ENCODE measurements at regions not wholly inside any gene's neighbourhood (a gene's known extent, or its start where the extent isn't known, plus 50 kb on each side); places are given as distances from the start of the nearest gene placed in this dataset.

DNA sequence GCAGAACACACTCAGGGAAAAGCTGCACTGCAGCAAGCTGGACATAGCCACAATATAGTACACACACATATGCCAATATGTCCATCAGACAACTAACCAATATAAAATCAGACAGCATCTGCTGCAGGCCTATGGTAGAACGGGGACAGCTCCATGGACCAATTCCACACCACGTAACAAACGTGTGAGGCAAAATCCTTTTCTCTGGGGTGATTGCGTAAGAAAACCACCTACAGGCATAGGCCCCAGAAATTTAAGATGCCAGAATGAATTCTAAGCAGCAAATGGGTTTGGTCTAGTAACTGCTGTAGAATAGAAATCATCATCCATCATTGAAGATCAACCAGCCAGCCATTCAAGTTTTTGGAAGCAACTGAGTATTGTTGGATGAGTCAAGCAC, 368.9 kb upstream of the TMPO start:
- no peak for DNase-seq (ENCODE audit: low spot score)

- no peak for DNase-seq (ENCODE audit: low spot score)
Measured at GRCh38 chr12:98149270-98149669, 366.1 kb upstream of the TMPO start.

DNA sequence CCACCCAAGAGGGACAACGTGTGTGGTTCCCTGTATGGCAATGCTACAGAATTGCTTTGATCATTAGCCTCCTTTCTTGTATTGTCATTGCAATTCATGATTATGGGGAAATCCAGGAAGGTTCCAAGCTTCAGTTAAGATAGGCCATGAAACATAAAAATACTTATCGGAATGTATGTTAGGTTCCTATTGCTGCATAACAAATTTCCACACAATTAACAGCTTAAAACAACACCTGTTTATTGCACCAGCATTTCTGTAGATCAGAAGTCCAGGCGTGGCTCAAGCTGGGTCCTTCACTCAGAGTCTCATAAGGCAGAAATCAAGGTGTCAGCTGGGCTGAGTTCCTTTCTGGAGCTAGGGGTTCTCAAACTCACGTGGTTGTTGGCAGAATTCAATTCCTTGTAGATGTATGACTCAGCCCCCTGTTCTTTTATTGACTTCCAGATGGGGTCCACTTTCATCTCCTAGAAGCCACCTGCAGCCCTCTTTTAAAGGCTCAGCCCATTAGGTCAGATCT, 365.6 kb upstream of the TMPO start:
- no peak for DNase-seq (ENCODE audit: low spot score)

DNA sequence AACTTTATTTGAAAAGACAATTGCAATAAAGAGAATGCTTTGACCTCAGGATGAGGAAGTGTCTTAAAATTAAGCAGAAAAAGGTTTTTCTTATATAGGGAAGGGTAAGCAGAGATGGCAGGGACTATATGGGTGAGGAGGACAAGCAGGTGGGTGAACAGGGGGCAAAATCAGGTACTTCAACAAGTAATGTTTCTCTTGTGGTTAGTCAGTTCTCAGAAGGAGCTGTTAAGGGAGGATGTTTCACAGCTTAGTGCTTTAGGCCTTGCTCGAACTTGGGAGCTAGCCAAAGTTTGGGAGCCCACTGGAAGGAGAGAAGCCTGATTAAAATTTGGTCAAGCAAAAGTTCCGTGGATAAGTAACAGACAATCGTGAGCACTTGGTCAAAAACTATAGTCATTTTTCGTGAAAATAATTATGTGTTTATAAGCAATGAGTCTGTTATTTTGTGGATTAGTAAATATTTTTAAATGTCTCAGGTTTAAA, 364.2 kb upstream of the TMPO start:
- DNase-seq (ENCODE audit: low spot score): no peak

GRCh38 chr12:98151984-98152383, 363.4 kb upstream of the TMPO start:
- no peak for DNase-seq (ENCODE audit: low spot score)

DNA sequence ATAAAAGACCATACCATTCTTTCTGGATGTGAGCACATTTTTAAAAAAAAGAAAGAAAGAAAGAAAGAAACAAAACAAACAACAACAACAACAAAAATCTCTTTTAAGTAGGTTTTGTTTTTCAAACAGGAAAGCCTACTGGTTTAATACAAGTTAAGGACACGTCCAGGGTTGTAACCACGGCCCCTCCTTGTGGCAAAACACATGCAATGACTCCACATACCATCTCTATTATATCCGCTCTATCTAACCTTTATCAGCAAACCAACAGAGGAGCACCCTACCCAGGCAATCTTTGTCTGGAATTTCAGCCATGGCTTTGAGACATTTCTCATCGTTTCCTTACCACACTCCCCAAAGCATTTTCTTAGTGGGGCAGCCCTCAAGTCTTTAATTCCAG, 360.5 kb upstream of the TMPO start:
- no peak for DNase-seq (ENCODE audit: low spot score)

DNA sequence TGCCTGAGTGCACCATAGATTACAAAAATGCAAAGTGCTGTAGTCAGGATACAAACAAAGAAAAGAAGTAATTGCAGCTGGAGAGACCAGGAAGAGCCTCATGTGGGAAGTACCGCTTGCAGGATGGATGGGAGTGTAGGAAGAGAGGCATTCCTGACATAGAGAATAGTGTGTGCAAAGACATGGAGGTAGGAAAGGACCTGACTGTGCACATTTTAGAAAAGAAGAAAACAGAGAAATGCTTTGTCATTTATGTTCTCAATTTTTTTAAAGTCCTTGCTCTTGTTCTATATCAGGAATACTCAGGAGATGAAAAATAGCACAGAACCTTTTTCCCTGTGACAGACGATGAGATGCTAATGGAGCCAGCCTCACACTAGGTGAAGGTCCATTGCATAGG, 358.7 kb upstream of the TMPO start:
- no peak for DNase-seq (ENCODE audit: low spot score)

GRCh38 chr12:98162906-98163678, 352.3 kb upstream of the TMPO start:
- DNase-seq (ENCODE audit: low spot score): no peak

DNA sequence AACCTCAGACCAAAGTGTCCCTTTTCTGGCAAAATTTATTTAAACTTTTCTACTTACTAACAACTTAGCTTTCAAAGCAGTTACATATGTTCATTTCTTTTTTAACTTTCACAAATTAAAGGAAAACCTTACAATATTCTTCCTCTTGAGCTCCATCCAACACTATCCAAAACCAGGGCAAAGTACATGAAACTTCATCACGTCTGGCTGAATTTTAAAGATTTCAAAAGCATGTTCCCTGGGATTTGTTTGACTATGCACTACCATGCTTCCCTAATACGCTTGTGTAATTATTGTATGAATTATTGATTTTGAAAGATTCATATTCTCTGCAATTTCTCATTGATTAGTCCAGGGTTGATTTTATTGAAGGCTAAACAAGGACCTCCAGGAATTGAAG, 343.1 kb upstream of the TMPO start:
- no peak for DNase-seq (ENCODE audit: low spot score)

GRCh38 chr12:98172801-98173200, 342.6 kb upstream of the TMPO start:
- no peak for DNase-seq (ENCODE audit: low spot score)

GRCh38 chr12:98173773-98174427, 341.5 kb upstream of the TMPO start:
- DNase-seq (ENCODE audit: low spot score): no peak

DNA sequence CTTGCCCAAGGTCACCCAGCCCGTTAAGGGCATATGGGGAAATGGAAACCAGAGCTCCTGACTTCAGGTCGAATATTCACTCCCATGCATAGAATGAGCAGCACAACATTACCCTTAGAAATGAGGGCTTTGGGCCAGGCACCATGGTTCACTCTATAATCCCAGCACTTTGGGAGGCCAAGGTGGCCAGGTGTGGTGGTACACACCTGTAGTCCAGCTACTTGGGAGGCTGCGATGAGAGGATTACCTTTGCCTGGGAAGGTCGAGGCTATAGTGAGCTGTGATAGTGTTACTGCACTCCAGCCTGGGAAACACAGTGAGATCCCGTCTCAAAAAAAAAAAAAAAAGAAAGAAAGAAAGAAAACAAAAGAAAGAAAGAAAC, 341.0 kb upstream of the TMPO start:
- no peak for DNase-seq (ENCODE audit: low spot score)

- no peak for DNase-seq (ENCODE audit: low spot score)
Measured at GRCh38 chr12:98178126-98178525, 337.3 kb upstream of the TMPO start.

DNA sequence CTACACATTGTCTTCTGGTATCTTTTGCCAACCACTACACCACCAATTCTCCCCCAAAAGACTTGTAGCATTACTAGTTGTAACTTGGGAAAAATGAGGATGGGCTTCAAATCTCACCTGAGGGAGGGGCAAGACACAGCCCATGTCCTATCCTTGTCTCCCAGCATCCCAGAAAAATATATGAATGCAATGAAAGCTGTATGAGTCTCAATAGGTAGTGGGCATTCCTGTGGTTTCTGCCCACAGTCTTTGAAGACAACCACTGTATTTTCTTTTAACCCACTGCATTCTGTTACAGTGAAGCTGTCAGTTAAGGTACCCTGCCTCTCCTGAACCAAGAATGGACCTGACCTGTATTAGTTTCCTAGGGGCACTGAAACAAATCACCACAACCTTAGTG, 336.2 kb upstream of the TMPO start:
- no peak for DNase-seq (ENCODE audit: low spot score)

- DNase-seq (ENCODE audit: low spot score): no peak
Measured at GRCh38 chr12:98180603-98181002, 334.8 kb upstream of the TMPO start.

DNA sequence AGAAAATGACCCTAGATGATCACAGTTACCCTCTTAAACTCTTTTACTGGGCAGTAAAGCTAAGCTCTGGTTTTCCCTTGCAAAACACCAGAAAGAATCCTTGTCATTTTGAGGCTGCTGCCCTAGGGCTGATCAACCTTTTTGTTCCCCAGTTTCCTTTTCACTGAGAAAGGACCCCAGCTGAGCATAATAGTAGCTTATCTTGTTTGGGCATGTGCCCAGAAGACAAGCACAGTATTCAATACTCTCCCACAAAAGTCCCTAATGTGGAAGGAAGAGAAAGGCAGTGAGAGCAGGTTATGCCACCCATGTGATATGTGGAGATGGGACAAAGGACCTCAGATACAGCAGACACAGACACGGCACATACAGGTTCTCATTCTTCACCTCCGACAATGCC, 332.6 kb upstream of the TMPO start:
- DNase-seq (ENCODE audit: low spot score): no peak

DNA sequence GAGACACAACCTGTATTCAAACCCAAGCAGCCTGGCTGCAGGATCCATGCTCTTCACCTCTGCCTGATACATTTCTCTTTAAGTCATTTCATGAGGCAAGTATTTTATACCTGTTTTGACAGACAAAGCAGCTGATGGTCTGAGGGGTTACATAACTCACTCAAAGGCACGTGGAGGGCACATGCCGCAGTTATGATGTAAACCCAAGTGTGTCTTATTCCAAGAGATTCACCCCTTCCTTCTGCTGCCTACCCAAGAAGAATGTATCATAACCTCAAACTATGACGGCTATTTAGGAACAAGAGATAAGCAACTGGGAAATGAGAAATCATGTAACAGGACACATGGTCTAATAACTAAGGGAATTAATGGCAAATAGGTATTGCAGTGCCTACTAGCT, 329.8 kb upstream of the TMPO start:
- DNase-seq (ENCODE audit: low spot score): no peak

- no peak for DNase-seq (ENCODE audit: low spot score)
Measured at GRCh38 chr12:98188650-98189077, 326.7 kb upstream of the TMPO start.

GRCh38 chr12:98194591-98194990, 320.8 kb upstream of the TMPO start:
- no peak for DNase-seq (ENCODE audit: low spot score)

DNA sequence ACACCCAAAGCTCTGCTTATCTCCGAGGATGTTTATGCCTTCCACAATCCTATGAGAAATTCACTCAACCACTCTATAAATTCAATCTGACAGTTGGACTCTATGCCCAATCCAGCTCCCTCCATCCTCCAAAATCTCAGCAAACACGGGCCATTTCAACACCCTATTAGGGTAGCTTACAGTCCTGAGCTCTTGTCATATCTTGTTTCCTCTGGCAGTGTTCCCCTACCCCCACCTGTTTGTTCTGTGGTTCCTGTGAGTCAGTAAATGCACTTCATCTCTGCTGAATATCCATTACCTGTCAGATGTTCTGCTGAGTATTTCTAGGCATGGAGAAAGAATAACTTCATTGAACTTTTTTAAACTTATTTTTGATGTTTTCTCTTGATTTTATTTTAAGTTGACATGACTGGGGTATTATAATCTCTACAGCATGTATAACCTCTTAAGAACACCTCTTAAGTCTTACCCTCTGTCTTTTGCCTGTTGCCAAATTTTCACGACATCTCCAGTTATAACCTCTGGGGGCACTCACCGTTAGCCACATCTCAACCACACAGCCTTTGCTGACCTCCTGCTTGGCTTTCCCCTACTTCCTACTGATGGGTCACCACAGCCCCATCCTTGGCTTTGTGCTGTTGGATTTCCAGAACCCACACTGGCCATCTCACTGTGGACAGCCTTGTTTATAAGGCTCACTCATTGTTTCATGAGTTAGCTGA, 317.0 kb upstream of the TMPO start:
- DNase-seq (ENCODE audit: low spot score): no peak

DNA sequence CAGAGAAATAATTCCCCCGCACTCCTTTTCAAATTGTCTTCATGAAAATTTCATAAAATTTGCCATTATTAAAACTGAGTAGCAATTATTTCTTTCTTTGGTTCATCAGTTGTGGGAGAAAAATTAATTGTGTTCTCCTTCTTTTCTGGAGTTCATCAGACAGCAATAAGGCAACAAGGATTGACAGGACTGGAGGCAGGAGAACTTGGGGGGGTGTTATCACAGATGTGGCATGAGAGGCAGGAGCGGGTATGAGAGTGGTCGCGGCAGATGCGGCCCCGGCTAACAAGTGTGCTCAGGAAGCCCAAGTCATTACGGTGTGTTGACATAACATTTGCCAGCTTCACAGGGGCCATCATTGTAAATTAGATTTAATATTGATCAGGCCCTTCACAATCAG, 306.6 kb upstream of the TMPO start:
- DNase-seq (ENCODE audit: low spot score): no peak

DNA sequence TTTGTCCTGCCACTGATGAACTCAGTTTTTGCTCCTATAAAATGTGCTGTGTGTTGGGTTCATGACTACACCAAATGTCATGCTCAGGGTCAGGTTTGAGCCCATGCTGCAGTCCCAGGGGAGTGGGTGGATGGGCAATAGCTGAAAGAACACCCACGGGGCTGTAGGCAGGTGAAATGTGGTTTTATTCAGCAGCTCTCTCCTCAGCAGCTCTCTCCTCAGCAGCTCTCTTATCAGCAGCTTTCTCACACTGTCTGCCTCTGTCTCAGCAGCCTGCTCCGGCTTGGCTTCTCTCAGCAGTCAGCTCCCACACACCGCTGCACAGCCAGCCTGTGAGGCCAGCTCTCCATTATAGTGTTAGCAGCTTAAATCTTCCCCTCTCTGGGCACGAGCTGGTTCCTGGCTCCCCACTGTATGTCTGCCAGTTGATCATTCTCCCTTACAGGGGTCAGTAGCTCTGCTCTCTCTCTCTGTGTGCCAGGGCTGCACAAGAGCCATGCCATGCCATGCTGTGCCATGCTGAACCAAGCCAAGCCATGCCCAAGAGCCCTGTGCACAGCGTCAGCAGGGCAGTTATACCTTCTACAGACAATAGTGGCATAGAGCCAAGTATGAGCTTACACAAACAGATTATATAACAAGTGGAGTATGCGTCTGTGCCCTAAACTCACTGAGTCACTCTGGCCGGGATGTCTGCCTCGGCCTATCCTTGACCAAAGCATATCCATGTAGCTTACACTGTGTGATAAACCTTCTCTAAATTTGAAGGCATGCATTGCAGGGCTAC, 303.3 kb upstream of the TMPO start:
- no peak for DNase-seq (ENCODE audit: low spot score)

All from putamen (tissue), 1 donor.